Right lobe of liver (tissue), 6 donors: ENCODE measurements at regions not wholly inside any gene's neighbourhood (a gene's known extent, or its start where the extent isn't known, plus 50 kb on each side); places are given as distances from the start of the nearest gene placed in this dataset.

Source experiments
- ATAC-seq, 4 donors: fragments of 200-7000 bp; cut with Tn5 transposase; one replicate each; pipeline ENCODE4 v1.9.1; 2020; ENCODE audit warnings: mild to moderate bottlenecking in 4 of 4, moderate library complexity in 4 of 4
- DNase-seq, 3 donors: peaks; one replicate each; pipeline ENCODE4 v3.0.0-alpha.2; 2020
- H3K27ac ChIP-seq, 3 donors: fragments of 200-600 bp; one replicate each; pipeline ENCODE4 v1.8.0; 2022
- H3K27me3 ChIP-seq, 2 donors: fragments of 200-600 bp; one replicate each; pipeline ENCODE4 v1.8.0; 2022
- H3K36me3 ChIP-seq, 4 donors: fragments of 200-600 bp; sonication (generic) in 1 of 4; one replicate each; pipeline versions ENCODE4 v1.5.1 to v1.8.0; 2017 to 2022; ENCODE audit warnings: control low read depth in 1 of 4
- H3K4me1 ChIP-seq, 4 donors: fragments of 200-600 bp; sonication (generic) in 1 of 4; one replicate each; pipeline versions ENCODE4 v1.5.1 to v1.8.0; 2017 to 2022; ENCODE audit warnings: control low read depth in 1 of 4
- H3K4me3 ChIP-seq, 3 donors: fragments of 200-600 bp; one replicate each; pipeline ENCODE4 v1.8.0; 2022
- H3K9me3 ChIP-seq, 4 donors: fragments of 200-600 bp; sonication (generic) in 1 of 4; one replicate each; pipeline versions ENCODE4 v1.5.1 to v1.8.0; 2017 to 2022; ENCODE audit warnings: control low read depth in 1 of 4
- POLR2A ChIP-seq: fragments of 450-650 bp; IDR thresholded peaks from one replicate; pipeline ENCODE4 v1.6.1; 2017; ENCODE audit warnings: antibody characterized with exemption, mild to moderate bottlenecking
- WGBS: methylation state at CpG from one replicate; pipeline ENCODE4 v1.1.6; 2018; ENCODE audit warnings: low coverage, low lambda C conversion rate; ENCODE audit not compliant: insufficient coverage; ENCODE audit errors: missing lambda C conversion rate; 5-methylcytosine and 5-hydroxymethylcytosine counted together
- intact Hi-C, 2 donors: fragments of 100-400 bp; cut with DNase I; formaldehyde crosslinking; loops; one replicate each; pipeline versions ENCODE4 v1.11.2 to v1.14.1; 2022
- TF ChIP-seq, protein P1 (sequence below), 4 donors: fragments of 200-600 bp in 3 of 4; fragments of 450-650 bp in 1 of 4; IDR thresholded peaks; one replicate each; pipeline versions ENCODE4 v1.5.1 to v1.8.0; 2016 to 2022; ENCODE audit warnings: antibody characterized with exemption in 4 of 4, mild to moderate bottlenecking in 2 of 4
- donor health status: DM: no; HTN: yes; CAD: no.
- donor health status: DM: no; HTN: no; CAD: no.
- donor health status: DM: no; HTN: no; CAD: no.
- donor health status: DM: no; HTN: yes; CAD: no.
- donor health status: DM: no; HTN: yes; CAD: no.

DNA sequence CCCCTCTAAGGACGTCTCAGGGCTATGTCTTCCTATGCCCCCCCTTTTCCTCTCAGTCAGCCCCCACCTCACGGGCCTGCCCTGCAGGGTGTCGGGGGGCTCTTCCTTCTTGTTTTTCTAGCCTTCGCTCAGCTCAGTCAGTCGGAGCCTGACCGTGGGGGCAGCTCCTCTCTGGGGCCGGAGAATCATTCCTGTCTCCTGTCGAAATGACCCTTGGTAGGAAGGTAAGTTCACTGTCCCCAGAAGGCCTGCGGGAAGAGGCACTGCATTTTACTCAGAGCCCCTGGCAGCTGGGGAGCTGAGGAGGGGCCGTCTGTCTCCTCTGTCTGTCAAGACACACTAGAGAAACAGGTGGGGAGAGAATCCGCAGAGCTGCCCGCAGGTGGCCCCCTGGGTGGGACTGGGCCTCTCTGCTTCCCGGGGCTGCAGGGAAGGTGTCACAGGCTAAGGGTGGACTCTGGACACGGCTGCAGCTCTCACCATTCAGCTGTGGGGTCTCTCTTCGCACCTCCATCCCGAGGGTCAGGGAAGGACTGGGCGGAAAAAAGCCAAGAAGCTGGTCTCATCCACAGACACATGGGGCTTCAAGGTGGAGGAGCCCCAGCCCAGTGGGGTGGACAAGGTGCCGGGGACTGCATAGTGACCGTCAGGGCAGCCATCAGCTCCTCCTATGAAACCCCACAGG, 112.8 kb upstream of the TNRC6C start:
- Histone ChIP-seq H3K9me3 (no peaks in the 10 kb centered on the region), H3K27ac (no peak overlapping the region), H3K4me1 (no peaks in the 10 kb centered on the region), H3K4me3 (no peak overlapping the region), H3K27me3 (no peaks in the 10 kb centered on the region), H3K36me3 (no peaks in the 10 kb centered on the region)
- intact Hi-C loops: no loop called here
- TF ChIP-seq, protein P1, sequence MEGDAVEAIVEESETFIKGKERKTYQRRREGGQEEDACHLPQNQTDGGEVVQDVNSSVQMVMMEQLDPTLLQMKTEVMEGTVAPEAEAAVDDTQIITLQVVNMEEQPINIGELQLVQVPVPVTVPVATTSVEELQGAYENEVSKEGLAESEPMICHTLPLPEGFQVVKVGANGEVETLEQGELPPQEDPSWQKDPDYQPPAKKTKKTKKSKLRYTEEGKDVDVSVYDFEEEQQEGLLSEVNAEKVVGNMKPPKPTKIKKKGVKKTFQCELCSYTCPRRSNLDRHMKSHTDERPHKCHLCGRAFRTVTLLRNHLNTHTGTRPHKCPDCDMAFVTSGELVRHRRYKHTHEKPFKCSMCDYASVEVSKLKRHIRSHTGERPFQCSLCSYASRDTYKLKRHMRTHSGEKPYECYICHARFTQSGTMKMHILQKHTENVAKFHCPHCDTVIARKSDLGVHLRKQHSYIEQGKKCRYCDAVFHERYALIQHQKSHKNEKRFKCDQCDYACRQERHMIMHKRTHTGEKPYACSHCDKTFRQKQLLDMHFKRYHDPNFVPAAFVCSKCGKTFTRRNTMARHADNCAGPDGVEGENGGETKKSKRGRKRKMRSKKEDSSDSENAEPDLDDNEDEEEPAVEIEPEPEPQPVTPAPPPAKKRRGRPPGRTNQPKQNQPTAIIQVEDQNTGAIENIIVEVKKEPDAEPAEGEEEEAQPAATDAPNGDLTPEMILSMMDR (IDR thresholded peaks at IDR 0.05): no peak
- no peak for TF ChIP-seq POLR2A
- ATAC-seq (peak in 2 of 4 donors; percentile 8 to 9), DNase-seq (peak in 2 of 3 donors; percentile 6 to 35)
- 52% methylated on average over 7 of the region's 19 CpGs for WGBS

DNA sequence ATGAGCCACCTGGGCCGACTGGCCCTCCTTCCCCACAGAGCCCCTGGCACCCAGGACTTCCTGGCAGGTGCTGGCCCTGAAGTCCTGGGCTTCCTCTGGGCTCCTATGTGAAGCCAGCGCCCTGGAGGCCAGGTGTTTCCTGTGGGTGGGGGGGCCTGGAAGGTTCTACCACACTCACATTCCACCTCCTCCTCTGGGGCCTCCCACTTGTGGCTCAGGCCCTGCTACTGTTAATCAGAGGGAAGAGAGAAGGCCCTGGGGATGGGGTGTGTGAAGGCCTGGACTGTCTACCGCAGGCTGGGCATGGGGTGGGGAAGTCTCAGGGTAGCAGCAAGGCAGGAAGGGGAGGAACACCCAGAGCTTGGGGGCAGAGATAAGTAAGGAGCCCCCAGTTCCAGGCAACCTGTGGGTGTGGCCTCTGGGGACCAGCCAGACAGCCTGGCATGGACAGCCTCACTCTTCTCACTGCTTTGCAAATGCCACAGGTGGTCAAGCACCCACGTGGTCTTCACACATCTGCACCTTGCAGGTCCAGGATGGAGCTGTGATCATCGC, 111.9 kb upstream of the TNRC6C start:
- H3K27ac ChIP-seq: no peak overlapping the region
- peak in 2 of 3 donors; percentile 19 to 33 for DNase-seq

DNA sequence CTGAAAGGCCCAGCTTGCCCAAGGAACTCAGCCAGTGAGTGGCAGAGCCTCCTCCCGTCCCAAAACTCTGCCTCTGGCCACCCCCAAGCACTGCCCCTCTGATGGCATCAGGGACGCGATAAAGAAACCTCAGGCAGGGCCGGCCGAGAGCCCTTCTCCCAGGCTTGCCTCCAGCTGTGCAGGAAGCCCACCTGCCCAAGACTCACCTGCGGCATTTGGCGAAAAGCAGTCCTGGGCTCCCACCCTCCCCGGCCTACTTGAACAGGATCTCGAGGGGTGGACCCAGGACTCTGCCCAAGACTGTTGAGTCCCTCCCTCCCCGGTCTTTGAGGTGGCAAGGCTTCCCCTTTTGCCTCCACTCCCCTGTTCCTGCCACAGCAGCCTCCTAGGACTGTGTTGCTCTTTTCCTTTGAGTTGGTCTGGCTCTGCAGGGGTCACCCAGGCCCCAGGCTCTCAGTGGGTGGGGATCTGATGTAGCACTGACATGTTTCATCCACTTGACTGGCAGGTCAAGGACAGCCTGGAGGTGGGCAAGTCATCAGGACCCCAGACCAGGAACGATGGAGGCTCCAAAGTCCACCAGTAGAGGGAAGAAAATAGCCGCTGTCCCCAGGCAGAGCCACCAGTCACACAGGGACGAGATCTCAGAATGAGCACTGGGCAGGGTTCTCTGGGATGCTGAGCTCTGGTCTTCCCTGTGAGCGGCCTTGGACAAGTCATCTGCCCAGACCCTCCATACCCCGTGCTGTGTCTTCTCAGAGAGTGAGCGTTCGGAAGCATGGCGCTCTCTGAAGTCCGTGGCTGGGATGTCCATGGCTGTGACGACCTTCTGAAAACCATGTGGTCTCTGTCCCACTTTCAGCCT, 111.0 kb upstream of the TNRC6C start:
- H3K4me1 ChIP-seq: no peaks in the 10 kb centered on the region
- peak in 2 of 3 donors; percentile 10 to 46 for DNase-seq

More for the DNA sequence above, 111.9 kb upstream of the TNRC6C start:
- 40% methylated on average over 1 of the region's 5 CpGs for WGBS
- TF ChIP-seq POLR2A: no peak
- TF ChIP-seq, protein P1 (IDR thresholded peaks at IDR 0.05): no peak
- Histone ChIP-seq H3K36me3 (no peaks in the 10 kb centered on the region), H3K9me3 (no peaks in the 10 kb centered on the region), H3K4me3 (no peak overlapping the region), H3K27me3 (no peaks in the 10 kb centered on the region), H3K4me1 (no peaks in the 10 kb centered on the region)
- intact Hi-C loops: no loop called here
- ATAC-seq: peak in 3 of 4 donors; percentile 13 to 32 (median 28)

DNA sequence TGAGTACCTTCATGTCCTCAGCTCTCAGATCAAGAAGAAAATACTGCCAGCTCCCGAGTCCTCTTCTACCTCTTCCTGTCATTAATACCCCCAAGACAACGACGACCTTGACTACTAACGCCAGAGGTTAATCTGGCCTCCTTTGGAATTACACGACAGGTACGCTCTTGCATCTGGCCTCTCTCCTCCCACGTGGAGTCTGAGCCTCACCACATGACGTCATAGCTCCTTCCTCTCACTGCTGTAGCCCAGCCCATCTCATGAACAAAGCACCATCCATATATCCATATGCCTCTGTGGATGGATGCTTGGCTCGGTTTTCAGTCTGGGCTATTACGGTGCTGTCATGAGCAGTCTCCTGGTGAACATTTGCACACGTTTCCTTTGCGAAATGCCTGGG, 110.2 kb upstream of the TNRC6C start:
- Histone ChIP-seq H3K9me3 (no peaks in the 10 kb centered on the region), H3K27me3 (no peaks in the 10 kb centered on the region), H3K4me1 (no peaks in the 10 kb centered on the region), H3K4me3 (no peak overlapping the region), H3K36me3 (no peaks in the 10 kb centered on the region), H3K27ac (no peak overlapping the region)
- DNase-seq: peak in 1 of 3 donors; percentile 2
- ATAC-seq: no peak
- intact Hi-C loops: no loop called here
- 72% methylated on average over 12 of the region's 12 CpGs for WGBS
- TF ChIP-seq, protein P1 (IDR thresholded peaks at IDR 0.05): no peak
- TF ChIP-seq POLR2A: no peak

More for the DNA sequence above, 111.0 kb upstream of the TNRC6C start:
- TF ChIP-seq, protein P1 (IDR thresholded peaks at IDR 0.05): no peak
- TF ChIP-seq POLR2A: no peak
- ATAC-seq: no peak
- Histone ChIP-seq H3K4me3 (no peak overlapping the region), H3K27me3 (no peaks in the 10 kb centered on the region), H3K9me3 (no peaks in the 10 kb centered on the region), H3K27ac (no peak overlapping the region), H3K36me3 (no peaks in the 10 kb centered on the region)
- 69% methylated on average over 2 of the region's 20 CpGs for WGBS
- intact Hi-C loops: no loop called here
